Coronary artery (tissue), 2 donors: ENCODE measurements at regions not wholly inside any gene's neighbourhood (a gene's known extent, or its start where the extent isn't known, plus 50 kb on each side); places are given as distances from the start of the nearest gene placed in this dataset.

Source experiments
- DNase-seq: peaks from one replicate; pipeline ENCODE4 v3.0.0-alpha.2; 2017; ENCODE audit warnings: low spot score
- H3K27ac ChIP-seq, 2 donors: fragments of 200-600 bp; sonication (generic); one replicate each; pipeline ENCODE4 v1.5.1; 2016 to 2019
- H3K4me3 ChIP-seq: fragments of 200-600 bp; sonication (generic); 2 replicates; pipeline ENCODE4 v1.5.1; 2016; ENCODE audit warnings: mild to moderate bottlenecking, moderate library complexity
- TF ChIP-seq, protein P1 (sequence below): fragments of 200-600 bp; sonication (generic); IDR thresholded peaks from one replicate; pipeline ENCODE4 v1.5.1; 2019; ENCODE audit warnings: antibody characterized with exemption

GRCh38 chr13:105285526-105285925 lies 1249.9 kb downstream of the EFNB2 start:
- DNase-seq = no peak
- no peak overlapping the region for H3K4me3 ChIP-seq
- no peak overlapping the region for H3K27ac ChIP-seq
- TF ChIP-seq, protein P1, sequence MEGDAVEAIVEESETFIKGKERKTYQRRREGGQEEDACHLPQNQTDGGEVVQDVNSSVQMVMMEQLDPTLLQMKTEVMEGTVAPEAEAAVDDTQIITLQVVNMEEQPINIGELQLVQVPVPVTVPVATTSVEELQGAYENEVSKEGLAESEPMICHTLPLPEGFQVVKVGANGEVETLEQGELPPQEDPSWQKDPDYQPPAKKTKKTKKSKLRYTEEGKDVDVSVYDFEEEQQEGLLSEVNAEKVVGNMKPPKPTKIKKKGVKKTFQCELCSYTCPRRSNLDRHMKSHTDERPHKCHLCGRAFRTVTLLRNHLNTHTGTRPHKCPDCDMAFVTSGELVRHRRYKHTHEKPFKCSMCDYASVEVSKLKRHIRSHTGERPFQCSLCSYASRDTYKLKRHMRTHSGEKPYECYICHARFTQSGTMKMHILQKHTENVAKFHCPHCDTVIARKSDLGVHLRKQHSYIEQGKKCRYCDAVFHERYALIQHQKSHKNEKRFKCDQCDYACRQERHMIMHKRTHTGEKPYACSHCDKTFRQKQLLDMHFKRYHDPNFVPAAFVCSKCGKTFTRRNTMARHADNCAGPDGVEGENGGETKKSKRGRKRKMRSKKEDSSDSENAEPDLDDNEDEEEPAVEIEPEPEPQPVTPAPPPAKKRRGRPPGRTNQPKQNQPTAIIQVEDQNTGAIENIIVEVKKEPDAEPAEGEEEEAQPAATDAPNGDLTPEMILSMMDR = no peak

GRCh38 chr13:105282406-105283285 lies 1252.8 kb downstream of the EFNB2 start:
- Histone ChIP-seq H3K4me3 (no peak overlapping the region), H3K27ac (no peak overlapping the region)
- no peak for DNase-seq
- TF ChIP-seq, protein P1 = no peak

DNA sequence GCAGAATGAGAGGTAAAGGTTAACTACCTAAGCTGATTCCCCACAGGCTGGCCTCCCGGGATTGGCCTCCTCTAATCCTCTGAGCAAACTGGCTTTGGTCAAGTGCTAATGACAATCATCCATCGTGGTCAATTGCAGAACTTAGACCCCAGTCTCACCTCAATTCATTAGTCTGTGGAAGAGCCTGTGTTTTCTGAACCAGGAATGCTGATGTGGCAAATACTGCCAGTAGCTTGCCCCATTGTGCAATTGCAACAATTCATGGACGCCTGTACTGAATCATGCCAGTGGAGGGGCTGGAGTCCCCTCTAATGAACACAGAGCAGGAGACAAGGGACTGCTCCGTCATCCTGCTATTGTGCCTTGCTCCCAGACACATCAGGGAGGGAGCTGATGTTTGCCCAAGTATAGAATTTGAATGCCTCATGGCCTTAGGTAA lies 1256.5 kb downstream of the EFNB2 start:
- TF ChIP-seq, protein P1 = no peak
- Histone ChIP-seq H3K4me3 (no peak overlapping the region), H3K27ac (no peak overlapping the region)
- no peak for DNase-seq

- Histone ChIP-seq H3K27ac (no peak overlapping the region), H3K4me3 (no peak overlapping the region)
- TF ChIP-seq, protein P1 = no peak
- no peak for DNase-seq
Measured at GRCh38 chr13:105276571-105276970, 1258.9 kb downstream of the EFNB2 start.

DNA sequence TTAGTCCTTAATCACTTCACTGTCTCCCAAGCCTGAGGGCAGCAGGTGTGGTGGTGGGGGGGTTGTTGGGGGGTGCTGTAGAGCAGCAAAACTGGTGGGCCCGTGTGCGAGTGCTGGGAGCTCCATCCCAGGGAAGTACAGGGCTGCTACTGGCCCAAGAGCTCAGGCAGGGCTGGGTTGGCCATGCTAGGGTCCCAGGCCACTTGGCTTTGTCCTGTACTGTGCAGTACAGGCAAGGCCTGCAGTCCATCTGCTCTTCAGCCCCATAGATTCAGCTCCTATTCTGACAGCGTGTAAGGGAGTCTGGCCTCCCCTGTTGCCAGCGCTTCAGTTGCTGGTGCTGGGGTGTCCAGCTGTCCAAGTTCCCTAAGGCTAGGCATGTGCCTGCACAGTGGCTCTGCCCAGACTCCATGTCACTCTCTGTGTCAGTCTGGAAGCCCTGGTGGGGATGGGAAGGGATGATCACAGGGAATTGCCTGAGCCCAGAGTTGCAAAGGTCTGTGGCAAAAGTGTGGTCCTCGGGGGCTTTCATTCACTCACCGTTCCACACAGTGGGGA lies 1261.7 kb downstream of the EFNB2 start:
- H3K4me3 ChIP-seq = no peak overlapping the region
- TF ChIP-seq, protein P1 = no peak
- no peak for DNase-seq
- no peak overlapping the region for H3K27ac ChIP-seq

GRCh38 chr13:105272660-105273631 lies 1262.5 kb downstream of the EFNB2 start:
- Histone ChIP-seq H3K27ac (no peak overlapping the region), H3K4me3 (no peak overlapping the region)
- DNase-seq = no peak
- TF ChIP-seq, protein P1 = no peak
